ENCODE measurements at regions not wholly inside any gene's neighbourhood (a gene's known extent, or its start where the extent isn't known, plus 50 kb on each side); places are given as distances from the start of the nearest gene placed in this dataset.
"Not testable (repeated sequence)": the region's sequence is repeated elsewhere in the genome, so short reads cannot be mapped to it uniquely, and the experiment has no call there.

- not testable (repeated sequence) for DNase-seq
Measured at GRCh38 chr5:152038856-152039255, 114.2 kb upstream of the GLRA1 start.

- DNase-seq = not testable (repeated sequence)
Measured at GRCh38 chr5:152026328-152027024, 101.8 kb upstream of the GLRA1 start.

DNA sequence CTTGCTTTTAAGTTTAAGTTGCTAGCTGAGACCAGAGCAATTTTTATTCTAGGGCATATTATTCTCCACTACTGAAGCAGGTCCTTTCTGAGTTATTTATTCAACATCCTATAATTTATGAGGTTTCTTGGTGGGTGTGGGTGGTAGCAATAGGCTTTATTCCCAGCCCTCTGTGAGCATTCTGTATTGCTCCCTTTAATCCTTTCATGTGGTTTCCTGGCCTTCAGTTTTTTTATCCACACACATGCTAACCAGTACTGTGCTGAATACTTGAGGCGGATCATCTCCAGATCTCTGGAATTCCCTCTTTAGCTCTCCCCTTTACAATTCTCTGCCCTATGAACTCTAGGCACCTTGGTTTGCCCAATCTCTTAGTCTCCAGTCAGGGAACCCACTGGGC, 91.8 kb upstream of the GLRA1 start:
- DNase-seq = no peak

DNA sequence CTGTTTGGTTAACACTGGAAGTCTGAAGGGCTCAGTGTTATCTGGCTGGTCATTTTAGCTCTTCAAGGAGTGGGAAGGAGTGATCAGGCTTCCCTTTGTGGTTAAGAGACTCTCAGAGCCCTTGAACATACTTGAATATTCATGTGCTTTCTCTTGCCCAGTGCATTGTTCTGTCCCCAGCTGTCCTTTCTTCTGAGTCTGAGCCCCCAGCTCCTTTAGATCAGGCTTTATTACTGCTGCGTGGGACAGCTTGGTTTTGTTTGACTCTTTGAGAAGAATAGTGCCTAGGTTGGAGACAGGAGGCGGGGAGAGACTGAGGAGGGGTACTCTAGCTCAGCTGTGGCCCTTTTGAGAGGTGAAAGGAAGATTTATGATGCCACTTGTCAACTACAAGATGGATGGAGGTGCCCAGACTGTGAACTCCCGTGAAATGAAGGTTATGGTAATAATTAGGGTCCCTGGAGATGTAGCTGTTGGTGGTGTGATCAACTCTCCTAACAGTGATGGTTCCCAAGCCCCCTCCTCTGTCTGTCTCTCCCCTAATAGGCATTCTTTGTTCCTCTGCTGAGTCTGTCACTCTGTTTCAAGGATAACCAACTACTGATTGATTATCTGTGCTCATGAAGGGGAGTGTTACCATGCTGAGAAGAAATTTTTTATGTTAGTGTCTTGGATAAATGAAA, 83.1 kb upstream of the GLRA1 start:
- DNase-seq = no peak

DNA sequence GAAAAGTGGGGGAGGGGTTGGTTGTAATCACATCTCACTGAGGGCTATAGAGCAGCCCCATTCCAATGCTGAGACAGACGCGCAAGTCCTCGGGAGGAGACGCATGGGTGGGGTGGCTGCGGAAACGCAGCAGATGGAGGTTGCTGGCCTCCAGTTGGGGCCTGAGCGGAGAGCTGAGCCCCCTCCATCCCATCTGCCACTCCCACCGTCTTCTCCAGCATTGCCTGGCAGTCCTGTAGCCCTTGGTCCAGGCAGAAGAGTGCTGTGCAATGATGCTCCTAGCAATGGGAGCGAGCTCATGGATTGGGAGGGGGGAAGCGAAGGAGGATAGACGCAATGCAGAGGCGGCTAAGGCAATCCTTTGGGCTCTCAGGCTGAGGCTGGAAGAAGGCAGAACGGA, 79.4 kb upstream of the GLRA1 start:
- no peak for DNase-seq
